ENCODE measurements at regions not wholly inside any gene's neighbourhood (a gene's known extent, or its start where the extent isn't known, plus 50 kb on each side); places are given as distances from the start of the nearest gene placed in this dataset.

DNA sequence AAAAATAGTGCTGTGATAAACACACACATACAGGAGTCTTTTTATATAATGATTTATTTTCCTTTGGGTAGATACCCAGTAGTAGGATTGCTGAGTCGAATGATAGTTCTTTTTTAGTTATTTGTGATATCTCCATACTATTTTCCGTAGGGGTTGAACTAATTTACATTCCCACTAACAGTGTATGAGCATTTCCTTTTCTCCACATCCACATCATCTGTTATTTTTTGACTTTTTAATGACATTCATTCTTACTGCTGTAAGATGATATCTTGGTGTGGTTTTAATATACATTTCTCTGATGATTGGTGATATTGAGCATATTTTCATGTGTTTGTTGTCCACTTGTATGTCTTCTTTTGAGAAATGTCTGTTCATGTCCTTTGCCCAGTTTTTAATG is 78.3 kb downstream of the NIBAN1 start:
- TF ChIP-seq OVOL2 (CRISPR knock-in tag; IDR thresholded peaks at IDR 0.05; ENCODE audit: borderline replicate concordance) (no peak), NFE2L1 (CRISPR knock-in tag; IDR thresholded peaks at IDR 0.05) (no peak), ZNF232 (CRISPR knock-in tag; IDR thresholded peaks at IDR 0.05) (no peak), MXD4 (CRISPR knock-in tag; IDR thresholded peaks at IDR 0.05; ENCODE audit: borderline replicate concordance) (no peak), FOXP1 (CRISPR knock-in tag; IDR thresholded peaks at IDR 0.05; ENCODE audit: borderline replicate concordance) (no peak), CREM (CRISPR knock-in tag; IDR thresholded peaks at IDR 0.05) (no peak), ETV6 (CRISPR knock-in tag; IDR thresholded peaks at IDR 0.05) (no peak), CREB1 (CRISPR knock-in tag; IDR thresholded peaks at IDR 0.05) (no peak)
- TF ChIP-seq, protein P1, sequence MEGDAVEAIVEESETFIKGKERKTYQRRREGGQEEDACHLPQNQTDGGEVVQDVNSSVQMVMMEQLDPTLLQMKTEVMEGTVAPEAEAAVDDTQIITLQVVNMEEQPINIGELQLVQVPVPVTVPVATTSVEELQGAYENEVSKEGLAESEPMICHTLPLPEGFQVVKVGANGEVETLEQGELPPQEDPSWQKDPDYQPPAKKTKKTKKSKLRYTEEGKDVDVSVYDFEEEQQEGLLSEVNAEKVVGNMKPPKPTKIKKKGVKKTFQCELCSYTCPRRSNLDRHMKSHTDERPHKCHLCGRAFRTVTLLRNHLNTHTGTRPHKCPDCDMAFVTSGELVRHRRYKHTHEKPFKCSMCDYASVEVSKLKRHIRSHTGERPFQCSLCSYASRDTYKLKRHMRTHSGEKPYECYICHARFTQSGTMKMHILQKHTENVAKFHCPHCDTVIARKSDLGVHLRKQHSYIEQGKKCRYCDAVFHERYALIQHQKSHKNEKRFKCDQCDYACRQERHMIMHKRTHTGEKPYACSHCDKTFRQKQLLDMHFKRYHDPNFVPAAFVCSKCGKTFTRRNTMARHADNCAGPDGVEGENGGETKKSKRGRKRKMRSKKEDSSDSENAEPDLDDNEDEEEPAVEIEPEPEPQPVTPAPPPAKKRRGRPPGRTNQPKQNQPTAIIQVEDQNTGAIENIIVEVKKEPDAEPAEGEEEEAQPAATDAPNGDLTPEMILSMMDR (IDR thresholded peaks at IDR 0.05): no peak
- TF ChIP-seq, protein P2, sequence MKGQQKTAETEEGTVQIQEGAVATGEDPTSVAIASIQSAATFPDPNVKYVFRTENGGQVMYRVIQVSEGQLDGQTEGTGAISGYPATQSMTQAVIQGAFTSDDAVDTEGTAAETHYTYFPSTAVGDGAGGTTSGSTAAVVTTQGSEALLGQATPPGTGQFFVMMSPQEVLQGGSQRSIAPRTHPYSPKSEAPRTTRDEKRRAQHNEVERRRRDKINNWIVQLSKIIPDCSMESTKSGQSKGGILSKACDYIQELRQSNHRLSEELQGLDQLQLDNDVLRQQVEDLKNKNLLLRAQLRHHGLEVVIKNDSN (CRISPR knock-in tag; IDR thresholded peaks at IDR 0.05): no peak
- TF ChIP-seq, protein P3, sequence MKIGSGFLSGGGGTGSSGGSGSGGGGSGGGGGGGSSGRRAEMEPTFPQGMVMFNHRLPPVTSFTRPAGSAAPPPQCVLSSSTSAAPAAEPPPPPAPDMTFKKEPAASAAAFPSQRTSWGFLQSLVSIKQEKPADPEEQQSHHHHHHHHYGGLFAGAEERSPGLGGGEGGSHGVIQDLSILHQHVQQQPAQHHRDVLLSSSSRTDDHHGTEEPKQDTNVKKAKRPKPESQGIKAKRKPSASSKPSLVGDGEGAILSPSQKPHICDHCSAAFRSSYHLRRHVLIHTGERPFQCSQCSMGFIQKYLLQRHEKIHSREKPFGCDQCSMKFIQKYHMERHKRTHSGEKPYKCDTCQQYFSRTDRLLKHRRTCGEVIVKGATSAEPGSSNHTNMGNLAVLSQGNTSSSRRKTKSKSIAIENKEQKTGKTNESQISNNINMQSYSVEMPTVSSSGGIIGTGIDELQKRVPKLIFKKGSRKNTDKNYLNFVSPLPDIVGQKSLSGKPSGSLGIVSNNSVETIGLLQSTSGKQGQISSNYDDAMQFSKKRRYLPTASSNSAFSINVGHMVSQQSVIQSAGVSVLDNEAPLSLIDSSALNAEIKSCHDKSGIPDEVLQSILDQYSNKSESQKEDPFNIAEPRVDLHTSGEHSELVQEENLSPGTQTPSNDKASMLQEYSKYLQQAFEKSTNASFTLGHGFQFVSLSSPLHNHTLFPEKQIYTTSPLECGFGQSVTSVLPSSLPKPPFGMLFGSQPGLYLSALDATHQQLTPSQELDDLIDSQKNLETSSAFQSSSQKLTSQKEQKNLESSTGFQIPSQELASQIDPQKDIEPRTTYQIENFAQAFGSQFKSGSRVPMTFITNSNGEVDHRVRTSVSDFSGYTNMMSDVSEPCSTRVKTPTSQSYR (CRISPR knock-in tag; IDR thresholded peaks at IDR 0.05): no peak
- TF ChIP-seq, protein P4, sequence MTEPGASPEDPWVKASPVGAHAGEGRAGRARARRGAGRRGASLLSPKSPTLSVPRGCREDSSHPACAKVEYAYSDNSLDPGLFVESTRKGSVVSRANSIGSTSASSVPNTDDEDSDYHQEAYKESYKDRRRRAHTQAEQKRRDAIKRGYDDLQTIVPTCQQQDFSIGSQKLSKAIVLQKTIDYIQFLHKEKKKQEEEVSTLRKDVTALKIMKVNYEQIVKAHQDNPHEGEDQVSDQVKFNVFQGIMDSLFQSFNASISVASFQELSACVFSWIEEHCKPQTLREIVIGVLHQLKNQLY (CRISPR knock-in tag; IDR thresholded peaks at IDR 0.05): no peak

Data from WTC11 (cell line).